GM12878 (cell line): ENCODE measurements at regions not wholly inside any gene's neighbourhood (a gene's known extent, or its start where the extent isn't known, plus 50 kb on each side); places are given as distances from the start of the nearest gene placed in this dataset.

Experiments used
- ATAC-seq: fragments of 200-7000 bp; cut with Tn5 transposase; 3 replicates; pipeline ENCODE4 v1.9.1; 2020; ENCODE audit warnings: mild to moderate bottlenecking, moderate library complexity
- BruUV-seq: library from RNA; stranded (reverse); fragments of 400-500 nt; replicated peaks from 2 replicates; lab custom pipeline; 2021; lab: Mats Ljungman, UMichigan
- CTCF ChIA-PET: fragments of 300-600 bp; sonication (Branson Sonifier 250); formaldehyde crosslinking; extraction: SDS; loops from one replicate; lab custom pipeline; 2021; ENCODE audit warnings: inconsistent platforms; lab: Yijun Ruan, JAX
- POLR2A ChIA-PET: fragments of 350-600 bp; formaldehyde crosslinking; extraction: SDS; loops from one replicate; lab custom pipeline; 2021; ENCODE audit warnings: inconsistent platforms; lab: Charles Lee
- RAD21 ChIA-PET: fragments of 300-600 bp; sonication (Branson Sonifier 250); formaldehyde crosslinking; loops from one replicate; lab custom pipeline; 2023; ENCODE audit warnings: antibody characterized with exemption; ENCODE audit not compliant: unreplicated experiment; lab: Charles Lee
- SMC1A ChIA-PET: fragments of 300-600 bp; sonication (Branson Sonifier 250); formaldehyde crosslinking; loops from one replicate; lab custom pipeline; 2023; ENCODE audit not compliant: unreplicated experiment, uncharacterized antibody; lab: Charles Lee
- DNase-seq: peaks from one replicate; pipeline ENCODE4 v3.0.0-alpha.2; 2011; ENCODE audit warnings: low read depth, low spot score
- FAIRE-seq: peaks from 3 replicates; lab custom pipeline; 2011; peaks lifted over from hg19 to GRCh38; lab: Jason Lieb, UNC
- H2AFZ ChIP-seq: 2 replicates; pipeline ENCODE4 v1.6.0; 2011; ENCODE audit warnings: low read depth, low read length, control low read depth; ENCODE audit not compliant: control insufficient read depth
- H3K27ac ChIP-seq: 2 replicates; pipeline ENCODE4 v1.5.1; 2011; ENCODE audit warnings: control low read depth; ENCODE audit not compliant: control insufficient read depth, insufficient read depth
- H3K27me3 ChIP-seq, 2 experiments: replicated peaks in 1 of 2; 2 replicates each; pipeline versions ENCODE4 v1.6.0 to v1.6.1; 2011; ENCODE audit warnings: low read length in 1 of 2; ENCODE audit not compliant: control insufficient read depth in 2 of 2, insufficient read depth in 2 of 2
- H3K36me3 ChIP-seq, 2 experiments: 2 replicates each; pipeline ENCODE4 v1.5.1; 2011; ENCODE audit warnings: low read length in 1 of 2; ENCODE audit not compliant: control insufficient read depth in 2 of 2, insufficient read depth in 2 of 2
- H3K4me1 ChIP-seq: 2 replicates; pipeline ENCODE4 v1.6.1; 2011; ENCODE audit warnings: mild to moderate bottlenecking, low read length, moderate library complexity, mixed read lengths; ENCODE audit not compliant: control insufficient read depth, insufficient read depth
- H3K4me2 ChIP-seq: 2 replicates; pipeline ENCODE4 v1.6.0; 2011; ENCODE audit warnings: control low read depth; ENCODE audit not compliant: control insufficient read depth, insufficient read depth
- H3K4me3 ChIP-seq: fragments of 200-600 bp; sonication (generic); 2 replicates; pipeline ENCODE4 v1.5.1; 2016
- H3K79me2 ChIP-seq: 2 replicates; pipeline ENCODE4 v1.6.0; 2011; ENCODE audit warnings: low read length; ENCODE audit not compliant: control insufficient read depth, insufficient read depth
- H3K9ac ChIP-seq: 2 replicates; pipeline ENCODE4 v1.8.0; 2011; ENCODE audit warnings: low read length, control low read depth, mixed read lengths; ENCODE audit not compliant: control insufficient read depth, insufficient read depth
- H3K9me3 ChIP-seq: replicated peaks from 3 replicates; pipeline ENCODE4 v1.5.1; 2011; ENCODE audit warnings: mild to moderate bottlenecking, low read length; ENCODE audit not compliant: control insufficient read depth, insufficient read depth
- H4K20me1 ChIP-seq: 2 replicates; pipeline ENCODE4 v1.6.0; 2011; ENCODE audit not compliant: control insufficient read depth, insufficient read depth
- ATF7 ChIP-seq: fragments of 450-650 bp; IDR thresholded peaks from 2 replicates; pipeline ENCODE4 v1.6.1; 2016; ENCODE audit warnings: low read depth, mild to moderate bottlenecking
- CBFB ChIP-seq: IDR thresholded peaks from 2 replicates; pipeline ENCODE4 v1.6.1; 2016; ENCODE audit warnings: antibody characterized with exemption, low read depth
- CEBPZ ChIP-seq: fragments of 150-350 bp; IDR thresholded peaks from 2 replicates; pipeline ENCODE4 v1.6.1; 2016; ENCODE audit warnings: low read depth, low read length
- CHD4 ChIP-seq: fragments of 200-600 bp; sonication (generic); IDR thresholded peaks from 2 replicates; pipeline ENCODE4 v1.6.1; 2016; ENCODE audit warnings: mild to moderate bottlenecking
- IKZF2 ChIP-seq, 2 experiments: fragments of 450-650 bp; IDR thresholded peaks; 2 replicates each; pipeline ENCODE4 v1.6.1; 2017; ENCODE audit warnings: mild to moderate bottlenecking in 2 of 2, moderate library complexity in 2 of 2
- IRF5 ChIP-seq: fragments of 450-650 bp; IDR thresholded peaks from 2 replicates; pipeline ENCODE4 v1.6.1; 2017; ENCODE audit warnings: borderline replicate concordance
- JUND ChIP-seq: IDR thresholded peaks from 2 replicates; pipeline ENCODE4 v1.6.1; 2012; ENCODE audit warnings: low read depth, mild to moderate bottlenecking, low read length, improper control_type of control experiment, moderate library complexity
- MLLT1 ChIP-seq: fragments of 450-650 bp; IDR thresholded peaks from 2 replicates; pipeline ENCODE4 v1.6.1; 2016; ENCODE audit warnings: mild to moderate bottlenecking
- MYB ChIP-seq: fragments of 150-350 bp; IDR thresholded peaks from 2 replicates; pipeline ENCODE4 v1.6.1; 2014; ENCODE audit warnings: mild to moderate bottlenecking, low read depth, low read length, borderline replicate concordance
- MYC ChIP-seq: IDR thresholded peaks from 2 replicates; pipeline ENCODE4 v1.6.1; 2011; ENCODE audit warnings: mild to moderate bottlenecking, low read length, moderate library complexity, inconsistent platforms; ENCODE audit not compliant: insufficient read depth, insufficient replicate concordance, insufficient read length, severe bottlenecking
- NKRF ChIP-seq: fragments of 450-650 bp; conservative IDR thresholded peaks from 2 replicates; pipeline ENCODE4 v1.6.1; 2017; ENCODE audit warnings: mild to moderate bottlenecking, moderate library complexity
- PKNOX1 ChIP-seq: fragments of 450-650 bp; IDR thresholded peaks from 2 replicates; pipeline ENCODE4 v1.6.1; 2016; ENCODE audit warnings: mild to moderate bottlenecking
- POLR2AphosphoS5 ChIP-seq: IDR thresholded peaks from 2 replicates; pipeline ENCODE4 v1.6.1; 2011; ENCODE audit warnings: mild to moderate bottlenecking, low read length, inconsistent platforms
- RAD21 ChIP-seq: IDR thresholded peaks from 2 replicates; pipeline ENCODE4 v1.6.1; 2011; ENCODE audit warnings: mild to moderate bottlenecking, low read depth, low read length, moderate library complexity; ENCODE audit not compliant: insufficient read depth
- STAT3 ChIP-seq: IDR thresholded peaks from 2 replicates; pipeline ENCODE4 v1.6.1; 2011; ENCODE audit warnings: low read depth, low read length, improper control_type of control experiment
- ZNF217 ChIP-seq: fragments of 450-650 bp; IDR thresholded peaks from 2 replicates; pipeline ENCODE4 v1.6.1; 2017; ENCODE audit warnings: antibody characterized with exemption, mild to moderate bottlenecking
- ZSCAN29 ChIP-seq: fragments of 450-650 bp; IDR thresholded peaks from 2 replicates; pipeline ENCODE4 v1.6.1; 2017; ENCODE audit warnings: mild to moderate bottlenecking, moderate library complexity
- WGBS: methylation state at CpG from one replicate; pipeline ENCODE4 v1.1.6; 2016; ENCODE audit warnings: low lambda C conversion rate; ENCODE audit not compliant: insufficient replicate concordance, insufficient coverage; ENCODE audit errors: missing lambda C conversion rate; 5-methylcytosine and 5-hydroxymethylcytosine counted together
- in situ Hi-C: fragments of 300-500 bp; cut with MboI; formaldehyde crosslinking; loops from 9 replicates; pipeline ENCODE4 v1.14.3; 2018; ENCODE audit warnings: mixed read lengths
- intact Hi-C: fragments of 100-400 bp; cut with micrococcal nuclease; formaldehyde crosslinking; loops from one replicate; pipeline ENCODE4 v1.14.2; 2022; ENCODE audit not compliant: unreplicated experiment

- FAIRE-seq (no peak), DNase-seq (no peak), ATAC-seq (no peak)
- RAD21 ChIA-PET: no interaction called here
- Histone ChIP-seq H2AFZ (no peak overlapping the region), H3K4me3 (no peak overlapping the region), H3K36me3 (no peaks in the 10 kb centered on the region), H3K27ac (no peak overlapping the region), H4K20me1 (no peaks in the 10 kb centered on the region), H3K27me3 (no peaks in the 10 kb centered on the region), H3K79me2 (no peaks in the 10 kb centered on the region), H3K9me3 (no peaks in the 10 kb centered on the region), H3K4me1 (no peaks in the 10 kb centered on the region), H3K9ac (no peak overlapping the region), H3K4me2 (no peak overlapping the region)
- no TSS peak for BruUV-seq
- WGBS: 0% methylated on average over 1 of the region's 1 CpG
- POLR2A ChIA-PET: no interaction called here
- in situ Hi-C loops (no loop called here), intact Hi-C loops (no loop called here)
- SMC1A ChIA-PET: no interaction called here
- CTCF ChIA-PET: interaction anchor here (0.7 kb wide), 1 partner anchor 496 kb away, joined by 3 read pairs; no protein-coding TSS in a partner anchor
- TF ChIP-seq MYB: no peak
- TF ChIP-seq CHD4: no peak
- TF ChIP-seq CBFB: no peak
- TF ChIP-seq NKRF: no peak
- no peak for TF ChIP-seq RAD21
- no peak for TF ChIP-seq IRF5
- no peak for TF ChIP-seq STAT3
- no peak for TF ChIP-seq MYC
- TF ChIP-seq JUND: no peak
- TF ChIP-seq POLR2AphosphoS5: no peak
- TF ChIP-seq IKZF2 (IDR thresholded peaks at IDR 0.05): no peak
- TF ChIP-seq PKNOX1: no peak
- TF ChIP-seq ZNF217: no peak
- no peak for TF ChIP-seq CEBPZ
- TF ChIP-seq ZSCAN29: no peak
- no peak for TF ChIP-seq ATF7
- no peak for TF ChIP-seq MLLT1
Measured at GRCh38 chr3:111418391-111418790, 123.6 kb upstream of the CD96 start.
